B cell (primary cell): ENCODE measurements at regions not wholly inside any gene's neighbourhood (a gene's known extent, or its start where the extent isn't known, plus 50 kb on each side); places are given as distances from the start of the nearest gene placed in this dataset.

Experiments
- ATAC-seq: fragments of 200-7000 bp; cut with Tn5 transposase; one replicate; pipeline ENCODE4 v1.10.0; 2021; ENCODE audit warnings: low read depth, mild to moderate bottlenecking, moderate number of reproducible peaks, moderate library complexity
- CTCF ChIA-PET: fragments of 350-600 bp; sonication (Branson Sonifier 250); formaldehyde crosslinking; loops from one replicate; lab custom pipeline; 2021; ENCODE audit warnings: antibody characterized with exemption, inconsistent platforms; lab: Charles Lee
- POLR2A ChIA-PET: fragments of 350-600 bp; sonication (Branson Sonifier 250); formaldehyde crosslinking; loops from one replicate; lab custom pipeline; 2021; ENCODE audit warnings: antibody characterized with exemption; lab: Charles Lee
- DNase-seq: peaks from one replicate; pipeline ENCODE4 v3.0.0; 2013
- H2AFZ ChIP-seq: 2 replicates; pipeline ENCODE4 v1.6.1; 2012; ENCODE audit warnings: mild to moderate bottlenecking, low read depth, low read length; ENCODE audit not compliant: insufficient read depth, poor library complexity, severe bottlenecking
- H3K27ac ChIP-seq, 2 donors: 1 replicate in 1 of 2; 2 replicates in 1 of 2; pipeline ENCODE4 v1.5.1; 2012 to 2013; ENCODE audit warnings: low read length in 2 of 2, mild to moderate bottlenecking in 2 of 2, moderate library complexity in 1 of 2
- H3K27me3 ChIP-seq, 4 experiments: fragments of 200-600 bp in 1 of 4; sonication (generic) in 1 of 4; replicated peaks in 1 of 4; 1 replicate in 2 of 4; 2 replicates in 2 of 4; pipeline versions ENCODE4 v1.6.1 to v1.7.0; 2013 to 2016; ENCODE audit warnings: low read length in 3 of 4, mild to moderate bottlenecking in 2 of 4, mixed read lengths in 1 of 4, moderate library complexity in 1 of 4; ENCODE audit not compliant: insufficient read depth in 4 of 4, control insufficient read depth in 3 of 4; ENCODE audit errors: control extremely low read depth in 1 of 4
- H3K36me3 ChIP-seq, 2 experiments: replicated peaks in 1 of 2; 1 replicate in 1 of 2; 2 replicates in 1 of 2; pipeline versions ENCODE4 v1.6.1 to v1.7.1; 2013; ENCODE audit warnings: low read length in 1 of 2; ENCODE audit not compliant: insufficient read depth in 2 of 2, control insufficient read depth in 1 of 2; ENCODE audit errors: control extremely low read depth in 1 of 2, extremely low read depth in 1 of 2
- H3K4me1 ChIP-seq, 2 donors: fragments of 200-600 bp in 1 of 2; sonication (generic) in 1 of 2; 1 replicate in 1 of 2; 2 replicates in 1 of 2; pipeline versions ENCODE4 v1.5.1 to v1.6.1; 2013 to 2017; ENCODE audit warnings: low read length in 2 of 2; ENCODE audit not compliant: control insufficient read depth in 2 of 2, insufficient read depth in 2 of 2
- H3K4me2 ChIP-seq: replicated peaks from 2 replicates; pipeline ENCODE3; 2012; ENCODE audit warnings: mild to moderate bottlenecking, low read depth, low read length; ENCODE audit not compliant: poor library complexity, severe bottlenecking
- H3K4me3 ChIP-seq, 5 experiments: fragments of 200-600 bp in 1 of 5; sonication (generic) in 1 of 5; 1 replicate in 3 of 5; 2 replicates in 2 of 5; pipeline versions ENCODE4 v1.5.1 to v1.7.0; 2011 to 2016; ENCODE audit warnings: low read length in 4 of 5, mild to moderate bottlenecking in 4 of 5, low read depth in 2 of 5, control low read depth in 1 of 5, moderate library complexity in 1 of 5; ENCODE audit not compliant: insufficient read depth in 1 of 5; ENCODE audit errors: control extremely low read depth in 1 of 5, extremely low read depth in 1 of 5
- H3K79me2 ChIP-seq: fragments of 200-600 bp; sonication (generic); one replicate; pipeline ENCODE4 v1.6.0; 2016; ENCODE audit warnings: low read length; ENCODE audit not compliant: control insufficient read depth, insufficient read depth
- H3K9ac ChIP-seq: fragments of 200-600 bp; sonication (generic); 2 replicates; pipeline ENCODE4 v1.6.1; 2017; ENCODE audit warnings: mild to moderate bottlenecking, low read length, moderate library complexity
- H3K9me3 ChIP-seq, 3 donors: one replicate each; pipeline versions ENCODE4 v1.6.1 to v1.7.1; 2013; ENCODE audit warnings: low read length in 2 of 3; ENCODE audit not compliant: control insufficient read depth in 2 of 3, insufficient read depth in 1 of 3; ENCODE audit errors: control extremely low read depth in 1 of 3
- H4K20me1 ChIP-seq: 2 replicates; pipeline ENCODE4 v1.6.0; 2012; ENCODE audit warnings: mild to moderate bottlenecking, low read length; ENCODE audit not compliant: insufficient read depth, control insufficient read depth, poor library complexity, severe bottlenecking
- H3K27ac Mint-ChIP-seq: one replicate; pipeline ENCODE4 v1.8.0; 2021; ENCODE audit warnings: mixed read lengths
- H3K27me3 Mint-ChIP-seq: one replicate; pipeline ENCODE4 v1.8.0; 2021; ENCODE audit warnings: mixed read lengths
- H3K4me1 Mint-ChIP-seq: one replicate; pipeline ENCODE4 v1.8.0; 2021; ENCODE audit warnings: mixed read lengths
- H3K4me3 Mint-ChIP-seq: one replicate; pipeline ENCODE4 v1.8.0; 2021; ENCODE audit warnings: mixed read lengths
- H3K9me3 Mint-ChIP-seq: one replicate; pipeline ENCODE4 v1.8.0; 2022; ENCODE audit warnings: mixed read lengths; ENCODE audit not compliant: insufficient read depth
- CTCF ChIP-seq: fragments of 200-600 bp; IDR thresholded peaks from one replicate; pipeline ENCODE4 v1.8.0; 2022; ENCODE audit warnings: antibody characterized with exemption, mild to moderate bottlenecking
- EZH2 ChIP-seq: IDR thresholded peaks from 2 replicates; pipeline ENCODE4 v1.6.1; 2012; ENCODE audit warnings: borderline replicate concordance, low read depth, mild to moderate bottlenecking, moderate library complexity, low read length; ENCODE audit not compliant: insufficient read depth, poor library complexity, severe bottlenecking
- WGBS: methylation state at CpG from one replicate; pipeline ENCODE4 v1.1.5; 2013; ENCODE audit warnings: missing lambda C conversion rate; ENCODE audit not compliant: insufficient coverage; 5-methylcytosine and 5-hydroxymethylcytosine counted together
- intact Hi-C: fragments of 100-400 bp; cut with micrococcal nuclease; formaldehyde crosslinking; loops from one replicate; pipeline ENCODE4 v1.10.0; 2022

GRCh38 chr13:74891610-74892009 is 590.4 kb downstream of the TBC1D4 start:
- Histone ChIP-seq H3K9ac (no peak overlapping the region), H3K27me3 (no peaks in the 10 kb centered on the region), H3K4me3 (no peak overlapping the region), H3K4me1 (no peaks in the 10 kb centered on the region), H3K27ac (no peak overlapping the region), H3K9me3 (peaks cover 0 to 1% (median 0%) of the 10 kb centered on the region in 3 donors), H2AFZ (no peak overlapping the region), H4K20me1 (no peaks in the 10 kb centered on the region), H3K79me2 (no peaks in the 10 kb centered on the region), H3K36me3 (no peaks in the 10 kb centered on the region), H3K4me2 (no peak overlapping the region)
- Mint-ChIP-seq H3K4me3 (no peak overlapping the region), H3K9me3 (peaks cover 2% of the 10 kb centered on the region), H3K4me1 (no peaks in the 10 kb centered on the region), H3K27me3 (peaks cover 3% of the 10 kb centered on the region), H3K27ac (no peak overlapping the region)
- WGBS: no CpG with 5 or more reads among the region's 5 CpGs
- ChIA-PET POLR2A (no interaction called here), CTCF (no interaction called here)
- no peak for DNase-seq
- TF ChIP-seq CTCF: no peak
- TF ChIP-seq EZH2: no peak
- no peak for ATAC-seq
- intact Hi-C loops: no loop called here

GRCh38 chr13:74889321-74889720 is 592.6 kb downstream of the TBC1D4 start:
- Histone ChIP-seq H4K20me1 (no peaks in the 10 kb centered on the region), H3K4me2 (no peak overlapping the region), H2AFZ (no peak overlapping the region), H3K9me3 (peaks cover 0 to 1% (median 0%) of the 10 kb centered on the region in 3 donors), H3K27ac (no peak overlapping the region), H3K36me3 (no peaks in the 10 kb centered on the region), H3K4me3 (no peak overlapping the region), H3K9ac (no peak overlapping the region), H3K4me1 (no peaks in the 10 kb centered on the region), H3K79me2 (no peaks in the 10 kb centered on the region), H3K27me3 (no peaks in the 10 kb centered on the region)
- H3K4me1 Mint-ChIP-seq: no peaks in the 10 kb centered on the region
- DNase-seq (no peak), ATAC-seq (no peak)
- intact Hi-C loops: no loop called here
- H3K9me3 Mint-ChIP-seq: peaks cover 2% of the 10 kb centered on the region
- H3K4me3 Mint-ChIP-seq: no peak overlapping the region
- H3K27ac Mint-ChIP-seq: no peak overlapping the region
- ChIA-PET POLR2A (no interaction called here), CTCF (no interaction called here)
- TF ChIP-seq EZH2: no peak
- TF ChIP-seq CTCF: no peak
- H3K27me3 Mint-ChIP-seq: peaks cover 3% of the 10 kb centered on the region
